DMS153 treated with DMSO at 0.1 percent for 48 hours (cell line): ENCODE measurements at regions not wholly inside any gene's neighbourhood (a gene's known extent, or its start where the extent isn't known, plus 50 kb on each side); places are given as distances from the start of the nearest gene placed in this dataset.

ENCODE experiments used
- DNase-seq: peaks from one replicate; lab custom pipeline; 2025; ENCODE audit not compliant: unreplicated experiment; lab: John Stamatoyannopoulos, UW

DNA sequence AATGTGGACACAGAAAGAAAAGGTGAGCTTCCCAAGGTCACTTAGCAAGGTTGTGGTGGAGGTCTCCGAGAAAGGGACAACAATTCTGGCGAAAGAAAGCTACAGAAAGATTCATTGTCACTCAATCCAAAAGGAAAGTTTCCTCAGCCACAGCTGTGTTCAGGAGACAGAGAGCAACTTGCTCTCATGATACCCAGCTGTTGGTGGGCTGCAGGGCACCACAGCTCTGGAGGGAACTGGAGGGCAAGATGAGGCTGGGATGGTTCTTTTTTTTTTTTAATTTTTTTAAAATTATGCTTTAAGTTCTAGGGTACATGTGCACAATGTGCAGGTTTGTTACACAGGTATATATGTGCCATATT lies 50.7 kb upstream of the VTCN1 start:
- no peak for DNase-seq

DNA sequence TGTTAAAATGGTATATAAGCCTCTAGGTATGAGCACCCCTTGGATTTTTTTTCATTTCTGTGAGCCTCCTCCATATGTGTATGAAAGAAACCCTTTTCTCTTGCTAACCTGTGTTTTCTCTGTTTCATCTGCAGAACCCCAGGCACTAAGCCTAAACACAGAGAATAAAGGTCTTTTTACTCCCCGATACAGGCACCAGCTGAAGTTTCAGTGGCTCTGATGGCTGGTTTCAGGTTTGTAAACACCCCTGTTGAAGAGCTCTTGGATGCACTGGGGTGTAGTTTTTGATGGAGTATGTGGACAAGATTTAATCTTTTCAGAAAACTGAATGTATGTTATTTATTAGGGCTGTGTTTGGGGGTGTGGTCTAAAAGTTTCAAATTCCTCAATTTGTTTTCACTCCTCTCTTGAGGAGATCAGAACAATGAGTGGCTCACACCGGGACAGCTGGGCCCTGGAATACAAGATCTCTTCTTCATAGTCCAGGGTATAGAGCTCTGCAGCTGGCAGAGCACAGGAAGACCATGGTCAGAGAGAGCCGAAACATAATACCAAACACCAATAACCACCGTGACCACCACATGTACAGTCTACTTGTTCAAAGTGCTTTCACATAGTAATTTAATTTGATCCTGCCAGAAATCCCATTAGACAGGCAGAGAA lies 50.2 kb upstream of the VTCN1 start:
- DNase-seq, result no peak
